Neural progenitor cell (in vitro differentiated cells): ENCODE measurements at regions not wholly inside any gene's neighbourhood (a gene's known extent, or its start where the extent isn't known, plus 50 kb on each side); places are given as distances from the start of the nearest gene placed in this dataset.

ENCODE experiments used
- CTCF ChIP-seq: fragments of 200-600 bp; sonication (generic); IDR thresholded peaks from 2 replicates; pipeline ENCODE4 v1.5.1; 2017; ENCODE audit warnings: antibody characterized with exemption, mild to moderate bottlenecking
- EZH2 ChIP-seq: fragments of 200-600 bp; sonication (generic); IDR thresholded peaks from 2 replicates; pipeline ENCODE4 v1.6.1; 2017; ENCODE audit warnings: antibody characterized with exemption, mild to moderate bottlenecking, moderate library complexity
- EZH2phosphoT487 ChIP-seq: fragments of 200-600 bp; sonication (generic); IDR thresholded peaks from 2 replicates; pipeline ENCODE4 v1.6.1; 2017; ENCODE audit warnings: antibody characterized with exemption

- no peak for TF ChIP-seq CTCF
- TF ChIP-seq EZH2phosphoT487, result no peak
- no peak for TF ChIP-seq EZH2
Observed at GRCh38 chr2:156810094-156810493, 373.9 kb downstream of the GPD2 start.
